Trophoblast cell (in vitro differentiated cells and primary cell): ENCODE measurements at regions not wholly inside any gene's neighbourhood (a gene's known extent, or its start where the extent isn't known, plus 50 kb on each side); places are given as distances from the start of the nearest gene placed in this dataset.

Source experiments
- DNase-seq, 2 donors: peaks; one replicate each; pipeline ENCODE4 v3.0.0-alpha.2; 2016
- H2AFZ ChIP-seq: 2 replicates; pipeline ENCODE4 v1.6.1; 2013; ENCODE audit warnings: low read length, moderate library complexity, mild to moderate bottlenecking; ENCODE audit not compliant: insufficient read depth, poor library complexity
- H2AK5ac ChIP-seq: 2 replicates; pipeline ENCODE4 v1.6.1; 2013; ENCODE audit warnings: mild to moderate bottlenecking, low read length
- H2BK120ac ChIP-seq: 2 replicates; pipeline ENCODE4 v1.6.1; 2013; ENCODE audit warnings: low read length, mild to moderate bottlenecking, moderate library complexity; ENCODE audit not compliant: insufficient read depth, poor library complexity
- H2BK12ac ChIP-seq: 2 replicates; pipeline ENCODE4 v1.6.1; 2013; ENCODE audit warnings: mild to moderate bottlenecking, low read length, moderate library complexity
- H2BK5ac ChIP-seq: 2 replicates; pipeline ENCODE4 v1.6.1; 2013; ENCODE audit warnings: low read length, low read depth, moderate library complexity, mild to moderate bottlenecking; ENCODE audit not compliant: poor library complexity
- H3K14ac ChIP-seq: 2 replicates; pipeline ENCODE4 v1.6.1; 2013; ENCODE audit warnings: mild to moderate bottlenecking, low read length
- H3K18ac ChIP-seq: 2 replicates; pipeline ENCODE4 v1.6.1; 2013; ENCODE audit warnings: mild to moderate bottlenecking, low read length
- H3K23ac ChIP-seq: 2 replicates; pipeline ENCODE4 v1.6.1; 2013; ENCODE audit warnings: low read length
- H3K27ac ChIP-seq: 2 replicates; pipeline ENCODE4 v1.5.1; 2013; ENCODE audit warnings: low read depth, mild to moderate bottlenecking, inconsistent platforms, low read length, moderate library complexity
- H3K27me3 ChIP-seq: 2 replicates; pipeline ENCODE4 v1.6.1; 2013; ENCODE audit warnings: inconsistent platforms, mild to moderate bottlenecking, low read length, moderate library complexity; ENCODE audit not compliant: insufficient read depth
- H3K36me3 ChIP-seq, 2 experiments: 1 replicate in 1 of 2; 2 replicates in 1 of 2; pipeline ENCODE4 v1.6.1; 2013; ENCODE audit warnings: low read length in 2 of 2, mild to moderate bottlenecking in 2 of 2, moderate library complexity in 1 of 2; ENCODE audit not compliant: insufficient read depth in 2 of 2, control insufficient read depth in 1 of 2
- H3K4ac ChIP-seq: 2 replicates; pipeline ENCODE4 v1.6.1; 2013; ENCODE audit warnings: low read depth, mild to moderate bottlenecking, low read length, moderate library complexity
- H3K4me1 ChIP-seq, 2 experiments: 1 replicate in 1 of 2; 2 replicates in 1 of 2; pipeline ENCODE4 v1.6.1; 2013; ENCODE audit warnings: low read length in 2 of 2, mild to moderate bottlenecking in 2 of 2, moderate library complexity in 1 of 2; ENCODE audit not compliant: insufficient read depth in 2 of 2, control insufficient read depth in 1 of 2
- H3K4me2 ChIP-seq: 2 replicates; pipeline ENCODE4 v1.6.1; 2013; ENCODE audit warnings: inconsistent platforms, mild to moderate bottlenecking, low read length, moderate library complexity
- H3K4me3 ChIP-seq: 2 replicates; pipeline ENCODE4 v1.5.1; 2013; ENCODE audit warnings: mild to moderate bottlenecking, low read depth, low read length, inconsistent platforms
- H3K79me1 ChIP-seq: one replicate; pipeline ENCODE4 v1.6.1; 2013; ENCODE audit warnings: low read length
- H3K79me2 ChIP-seq: 2 replicates; pipeline ENCODE4 v1.6.1; 2013; ENCODE audit warnings: low read length, mild to moderate bottlenecking; ENCODE audit not compliant: control insufficient read depth, insufficient read depth, poor library complexity
- H3K9ac ChIP-seq: 2 replicates; pipeline ENCODE4 v1.6.1; 2013; ENCODE audit warnings: mild to moderate bottlenecking, low read length
- H3K9me3 ChIP-seq: 2 replicates; pipeline ENCODE4 v1.6.1; 2013; ENCODE audit warnings: low read depth, mild to moderate bottlenecking, control low read depth, inconsistent platforms, low read length; ENCODE audit not compliant: insufficient read depth
- H4K12ac ChIP-seq: 2 replicates; pipeline ENCODE4 v1.6.1; 2013; ENCODE audit warnings: low read depth, mild to moderate bottlenecking, low read length, moderate library complexity
- H4K8ac ChIP-seq: 2 replicates; pipeline ENCODE4 v1.6.1; 2013; ENCODE audit warnings: low read depth, mild to moderate bottlenecking, low read length, moderate library complexity
- H4K91ac ChIP-seq: one replicate; pipeline ENCODE4 v1.6.1; 2013; ENCODE audit warnings: low read depth, mild to moderate bottlenecking, low read length, moderate library complexity
- whole genome bisulfite sequencing: extraction: QIAGEN DNeasy Blood & Tissue Kit; methylation state at CpG from one replicate; pipeline ENCODE4 v1.1.7; 2013; ENCODE audit warnings: missing lambda C conversion rate; ENCODE audit not compliant: insufficient read length, insufficient coverage; ENCODE audit errors: extremely low coverage; 5-methylcytosine and 5-hydroxymethylcytosine counted together

DNA sequence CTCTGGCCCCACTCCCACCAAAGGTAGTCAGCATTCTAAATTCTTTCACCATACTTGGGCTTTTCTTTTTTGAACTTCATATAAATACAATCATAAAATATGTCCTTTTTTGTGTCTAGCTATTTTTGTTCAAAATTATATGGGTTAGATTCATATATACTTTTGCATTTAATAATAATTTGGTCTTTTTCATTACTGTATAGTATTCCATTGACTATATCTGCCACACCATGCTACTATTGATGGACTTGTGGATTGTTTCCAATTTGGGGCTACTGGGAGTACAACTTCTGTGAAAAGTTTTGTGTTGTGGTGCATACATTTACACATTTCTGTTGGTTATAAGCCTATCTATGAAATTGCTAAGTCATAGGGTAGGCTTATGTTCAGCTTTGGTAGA is 85.7 kb downstream of the GLUL start:
- no peak overlapping the region for H3K4me3 ChIP-seq
- H3K18ac ChIP-seq = no peak overlapping the region
- H3K79me1 ChIP-seq = no peaks in the 10 kb centered on the region
- H2BK120ac ChIP-seq = no peak overlapping the region
- no peak for DNase-seq
- no peaks in the 10 kb centered on the region for H3K79me2 ChIP-seq
- no peak overlapping the region for H3K9ac ChIP-seq
- no peak overlapping the region for H4K8ac ChIP-seq
- H3K23ac ChIP-seq = no peak overlapping the region
- H3K4me1 ChIP-seq = peaks cover 0 to 2% of the 10 kb centered on the region in 2 experiments
- no peak overlapping the region for H2BK5ac ChIP-seq
- H2BK12ac ChIP-seq = no peak overlapping the region
- H3K4ac ChIP-seq = no peak overlapping the region
- H3K27ac ChIP-seq = no peak overlapping the region
- H3K27me3 ChIP-seq = no peaks in the 10 kb centered on the region
- H2AFZ ChIP-seq = no peak overlapping the region
- H3K14ac ChIP-seq = no peak overlapping the region
- no peaks in the 10 kb centered on the region for H3K36me3 ChIP-seq
- no peak overlapping the region for H2AK5ac ChIP-seq
- H3K9me3 ChIP-seq = no peaks in the 10 kb centered on the region
- H4K12ac ChIP-seq = no peak overlapping the region
- no peak overlapping the region for H4K91ac ChIP-seq
- H3K4me2 ChIP-seq = no peak overlapping the region

DNA sequence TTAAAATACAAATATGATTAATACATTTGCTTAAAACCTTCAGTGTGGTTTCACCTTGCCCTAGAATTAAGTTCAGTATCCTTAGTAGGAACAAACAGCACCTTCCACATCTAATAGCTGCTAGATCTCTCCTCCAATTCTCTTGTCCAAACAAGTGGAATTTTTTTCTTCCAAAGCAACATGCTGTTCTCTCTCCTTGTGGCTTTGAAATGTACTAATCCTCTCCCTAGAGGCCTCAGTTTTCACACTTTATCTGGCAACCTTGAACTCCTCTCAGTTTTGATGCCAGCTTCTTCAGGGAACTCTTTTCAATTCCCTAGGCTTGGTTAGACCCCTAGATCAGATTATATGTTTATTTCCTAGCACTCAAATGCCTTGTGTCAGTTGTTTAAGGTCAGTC is 87.0 kb downstream of the GLUL start:
- Histone ChIP-seq H3K14ac (no peak overlapping the region), H3K79me1 (no peaks in the 10 kb centered on the region), H4K91ac (no peak overlapping the region), H3K18ac (no peak overlapping the region), H3K27ac (no peak overlapping the region), H3K4me3 (no peak overlapping the region), H3K4ac (no peak overlapping the region), H2AK5ac (no peak overlapping the region), H3K4me2 (no peak overlapping the region), H2AFZ (no peak overlapping the region), H4K8ac (no peak overlapping the region), H3K9ac (no peak overlapping the region), H3K79me2 (no peaks in the 10 kb centered on the region), H3K9me3 (no peaks in the 10 kb centered on the region), H2BK120ac (no peak overlapping the region), H3K27me3 (no peaks in the 10 kb centered on the region), H3K4me1 (no peaks in the 10 kb centered on the region), H4K12ac (no peak overlapping the region), H2BK5ac (no peak overlapping the region), H3K23ac (no peak overlapping the region), H3K36me3 (no peaks in the 10 kb centered on the region), H2BK12ac (no peak overlapping the region)
- no peak for DNase-seq

DNA sequence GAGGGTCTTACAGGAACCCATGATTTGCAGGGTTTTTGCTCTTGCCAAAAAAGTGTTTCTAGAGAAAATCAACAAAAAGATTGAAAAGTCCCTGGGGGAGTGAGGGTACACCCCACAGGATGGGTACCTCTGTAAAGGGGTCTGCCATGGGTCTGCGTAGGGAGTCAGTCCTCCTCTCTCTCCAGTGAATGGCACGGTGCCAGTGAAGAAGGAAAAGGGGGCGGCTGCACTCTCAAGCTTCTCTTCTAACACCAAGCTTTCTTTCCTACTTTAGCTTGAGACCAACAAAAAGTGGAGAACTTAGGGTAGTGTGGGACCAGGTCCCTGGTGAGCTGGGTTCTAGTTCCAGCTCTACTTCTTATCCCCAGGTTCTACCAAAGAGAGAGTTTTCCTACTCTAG is 87.4 kb downstream of the GLUL start:
- H3K4me3 ChIP-seq = no peak overlapping the region
- H3K4me1 ChIP-seq = no peaks in the 10 kb centered on the region
- H3K27me3 ChIP-seq = no peaks in the 10 kb centered on the region
- no peak overlapping the region for H4K8ac ChIP-seq
- no peak overlapping the region for H3K9ac ChIP-seq
- no peak overlapping the region for H3K4me2 ChIP-seq
- no peak overlapping the region for H3K18ac ChIP-seq
- no peak overlapping the region for H3K14ac ChIP-seq
- no peak overlapping the region for H2BK120ac ChIP-seq
- H3K9me3 ChIP-seq = no peaks in the 10 kb centered on the region
- no peaks in the 10 kb centered on the region for H3K79me2 ChIP-seq
- no peak overlapping the region for H2BK5ac ChIP-seq
- WGBS = no CpG with 5 or more reads among the region's 3 CpGs
- H2AK5ac ChIP-seq = no peak overlapping the region
- H4K91ac ChIP-seq = no peak overlapping the region
- no peak overlapping the region for H2AFZ ChIP-seq
- no peak overlapping the region for H3K4ac ChIP-seq
- H3K36me3 ChIP-seq = no peaks in the 10 kb centered on the region
- H4K12ac ChIP-seq = no peak overlapping the region
- H3K27ac ChIP-seq = no peak overlapping the region
- no peak overlapping the region for H2BK12ac ChIP-seq
- H3K79me1 ChIP-seq = no peaks in the 10 kb centered on the region
- no peak for DNase-seq
- no peak overlapping the region for H3K23ac ChIP-seq

DNA sequence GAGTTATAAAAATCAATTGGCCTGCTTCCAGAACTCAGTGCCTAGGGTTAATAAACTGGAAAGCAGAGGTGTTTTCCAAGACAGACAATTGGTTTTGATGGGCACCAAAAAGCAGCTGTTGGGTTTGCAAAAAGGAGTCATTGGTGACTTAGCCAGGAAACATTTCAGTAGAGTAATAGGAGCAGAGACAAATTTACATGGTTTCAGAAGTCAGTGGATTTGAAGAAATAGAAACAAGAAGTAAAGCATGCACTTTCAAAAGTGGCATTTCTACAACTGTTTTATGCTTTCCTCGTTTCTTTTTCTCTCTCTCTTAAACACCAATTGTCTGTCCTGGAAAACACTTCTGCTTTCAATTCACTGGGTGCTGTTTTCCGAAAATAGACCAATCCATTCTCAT is 87.8 kb downstream of the GLUL start:
- no peaks in the 10 kb centered on the region for H3K9me3 ChIP-seq
- H3K23ac ChIP-seq = no peak overlapping the region
- no peaks in the 10 kb centered on the region for H3K79me1 ChIP-seq
- no peak overlapping the region for H2BK12ac ChIP-seq
- no peak overlapping the region for H3K9ac ChIP-seq
- no peaks in the 10 kb centered on the region for H3K79me2 ChIP-seq
- H3K27me3 ChIP-seq = no peaks in the 10 kb centered on the region
- no peak overlapping the region for H2BK5ac ChIP-seq
- no peak overlapping the region for H3K4ac ChIP-seq
- WGBS = no CpG with 5 or more reads among the region's 2 CpGs
- no peak overlapping the region for H2AK5ac ChIP-seq
- no peak overlapping the region for H4K8ac ChIP-seq
- no peak overlapping the region for H3K14ac ChIP-seq
- no peak overlapping the region for H2AFZ ChIP-seq
- no peak overlapping the region for H2BK120ac ChIP-seq
- no peak overlapping the region for H3K4me2 ChIP-seq
- H4K91ac ChIP-seq = no peak overlapping the region
- H3K4me1 ChIP-seq = no peaks in the 10 kb centered on the region
- H4K12ac ChIP-seq = no peak overlapping the region
- H3K27ac ChIP-seq = no peak overlapping the region
- H3K18ac ChIP-seq = no peak overlapping the region
- H3K4me3 ChIP-seq = no peak overlapping the region
- no peaks in the 10 kb centered on the region for H3K36me3 ChIP-seq
- no peak for DNase-seq
